GM12873 (cell line): ENCODE measurements at regions not wholly inside any gene's neighbourhood (a gene's known extent, or its start where the extent isn't known, plus 50 kb on each side); places are given as distances from the start of the nearest gene placed in this dataset.

Source experiments
- TF ChIP-seq, protein P1 (sequence below): IDR thresholded peaks from 2 replicates; pipeline ENCODE4 v1.5.1; 2012; ENCODE audit warnings: low read depth, mild to moderate bottlenecking, moderate library complexity, low read length, control low read depth; ENCODE audit not compliant: insufficient read depth; ENCODE audit errors: missing control alignments

DNA sequence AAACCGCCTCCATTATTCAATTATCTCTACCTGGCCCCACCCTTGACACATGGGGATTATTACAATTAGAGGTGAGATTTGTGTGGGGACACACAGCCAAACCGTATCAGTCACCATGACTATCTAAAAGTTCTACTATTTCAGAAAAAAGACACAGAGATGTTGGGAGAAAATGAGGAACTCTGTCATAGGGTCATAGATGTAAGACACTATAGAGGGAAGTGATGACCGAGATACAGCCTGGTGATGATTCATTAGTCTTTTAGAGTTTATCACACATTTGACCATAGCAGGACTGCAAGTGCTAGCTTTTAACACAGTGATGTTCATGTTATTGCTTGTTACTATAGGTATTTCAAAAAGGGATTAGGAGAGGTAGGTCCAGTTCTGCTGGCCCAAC is 357.0 kb upstream of the AADAT start:
- TF ChIP-seq, protein P1, sequence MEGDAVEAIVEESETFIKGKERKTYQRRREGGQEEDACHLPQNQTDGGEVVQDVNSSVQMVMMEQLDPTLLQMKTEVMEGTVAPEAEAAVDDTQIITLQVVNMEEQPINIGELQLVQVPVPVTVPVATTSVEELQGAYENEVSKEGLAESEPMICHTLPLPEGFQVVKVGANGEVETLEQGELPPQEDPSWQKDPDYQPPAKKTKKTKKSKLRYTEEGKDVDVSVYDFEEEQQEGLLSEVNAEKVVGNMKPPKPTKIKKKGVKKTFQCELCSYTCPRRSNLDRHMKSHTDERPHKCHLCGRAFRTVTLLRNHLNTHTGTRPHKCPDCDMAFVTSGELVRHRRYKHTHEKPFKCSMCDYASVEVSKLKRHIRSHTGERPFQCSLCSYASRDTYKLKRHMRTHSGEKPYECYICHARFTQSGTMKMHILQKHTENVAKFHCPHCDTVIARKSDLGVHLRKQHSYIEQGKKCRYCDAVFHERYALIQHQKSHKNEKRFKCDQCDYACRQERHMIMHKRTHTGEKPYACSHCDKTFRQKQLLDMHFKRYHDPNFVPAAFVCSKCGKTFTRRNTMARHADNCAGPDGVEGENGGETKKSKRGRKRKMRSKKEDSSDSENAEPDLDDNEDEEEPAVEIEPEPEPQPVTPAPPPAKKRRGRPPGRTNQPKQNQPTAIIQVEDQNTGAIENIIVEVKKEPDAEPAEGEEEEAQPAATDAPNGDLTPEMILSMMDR: no peak

DNA sequence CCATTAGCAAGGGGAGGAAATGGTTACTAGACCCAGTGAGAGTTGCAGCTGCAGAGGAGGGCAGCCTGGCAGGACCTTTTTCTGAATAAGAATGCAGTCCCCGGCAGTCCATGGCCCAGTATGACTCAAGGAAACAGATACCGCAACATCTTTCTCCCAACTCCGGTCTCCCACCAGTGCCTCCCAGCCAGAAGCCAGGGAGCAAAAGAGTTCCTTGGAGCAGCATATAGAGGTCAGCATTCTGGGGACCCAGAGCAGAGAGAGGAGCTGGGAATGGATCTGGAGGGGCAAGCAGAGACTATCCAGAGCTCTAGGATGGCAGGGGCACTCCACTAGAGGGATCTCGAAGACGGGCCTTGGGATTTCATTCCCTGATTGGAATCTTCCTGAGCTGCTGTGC is 339.2 kb upstream of the AADAT start:
- TF ChIP-seq, protein P1: no peak

DNA sequence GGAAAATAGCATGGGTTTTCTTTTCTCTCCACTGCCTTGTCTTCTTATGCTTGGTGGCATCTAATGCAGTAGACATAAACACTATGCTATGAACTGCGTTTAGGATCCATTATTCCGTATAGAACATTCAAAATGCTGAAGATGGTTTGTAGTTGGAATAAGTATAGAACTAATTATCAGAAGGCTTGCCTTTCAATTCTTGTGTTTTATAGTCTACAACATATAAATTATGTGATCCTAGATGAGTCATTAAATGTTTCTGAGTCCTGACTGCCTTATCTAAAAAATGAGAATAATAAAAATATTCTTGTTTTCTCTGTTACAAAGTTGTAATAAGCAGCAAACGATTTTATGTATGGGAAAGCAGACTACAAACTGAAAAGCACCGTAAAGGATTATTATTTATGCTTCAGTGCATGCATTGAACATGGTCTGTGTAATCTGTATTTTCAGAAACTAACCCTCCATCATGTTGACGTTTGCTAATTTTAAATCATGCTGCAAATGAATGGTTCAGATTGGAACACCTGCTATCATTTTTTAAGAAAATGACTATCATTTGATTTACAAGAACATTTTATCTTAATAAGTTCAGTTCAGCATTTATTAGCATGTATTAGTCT is 335.9 kb upstream of the AADAT start:
- TF ChIP-seq, protein P1: no peak

DNA sequence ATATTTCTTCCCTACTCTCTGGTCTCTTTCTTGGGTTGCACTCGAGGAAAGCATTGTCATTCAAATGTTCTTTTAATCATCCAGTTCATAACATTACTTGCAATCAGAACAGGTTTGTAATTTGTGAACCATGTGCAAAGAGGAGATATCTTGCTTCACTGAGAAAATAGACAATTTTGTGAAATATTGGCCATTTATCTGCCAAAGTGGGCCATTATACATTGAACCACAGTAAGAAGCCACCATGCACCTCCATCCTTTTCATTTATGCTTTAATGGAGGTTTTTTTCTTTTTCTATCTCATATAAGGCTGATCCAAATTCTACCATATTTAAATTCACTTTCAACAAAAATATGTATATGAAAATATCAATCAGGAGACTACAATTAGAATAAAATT is 335.3 kb upstream of the AADAT start:
- TF ChIP-seq, protein P1: no peak

DNA sequence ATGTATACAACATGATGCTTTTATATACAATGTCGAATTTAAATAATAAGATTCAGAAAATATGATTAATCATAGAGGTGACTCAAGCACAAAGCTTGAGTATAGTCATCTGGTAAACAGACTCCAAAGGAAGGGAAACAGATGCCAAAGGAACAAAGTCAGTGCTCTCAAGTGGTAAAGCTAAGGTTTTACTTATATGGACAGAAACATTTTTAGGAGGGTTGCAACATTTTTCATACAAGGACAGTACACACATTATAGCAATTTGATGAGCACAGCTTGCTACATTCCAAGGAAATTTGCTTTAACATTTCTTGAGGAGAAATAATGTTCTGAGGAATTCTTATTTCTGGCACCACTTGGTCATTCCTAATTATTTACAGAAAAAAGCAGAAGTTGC is 333.4 kb upstream of the AADAT start:
- TF ChIP-seq, protein P1: no peak

DNA sequence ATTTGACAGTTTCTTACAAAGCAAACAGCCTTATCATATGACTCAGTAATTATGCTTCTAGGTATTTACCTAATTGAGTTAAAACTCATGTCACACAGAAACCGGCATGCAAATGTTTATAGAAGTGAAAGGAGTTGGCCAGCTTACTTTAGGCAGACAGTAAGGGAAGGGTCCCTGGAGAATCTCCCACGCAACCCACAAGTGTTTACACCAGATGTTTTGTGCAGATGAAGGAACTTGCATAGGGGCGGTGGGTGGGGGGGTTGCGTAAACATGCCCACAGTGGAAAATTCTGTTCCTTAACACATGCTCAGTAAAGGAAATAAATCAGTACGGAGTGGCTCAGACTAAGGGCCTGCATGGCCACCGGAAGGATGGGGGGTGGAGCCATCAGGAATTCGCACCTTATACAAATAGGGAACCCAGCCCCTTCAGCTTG is 330.5 kb upstream of the AADAT start:
- TF ChIP-seq, protein P1: no peak

DNA sequence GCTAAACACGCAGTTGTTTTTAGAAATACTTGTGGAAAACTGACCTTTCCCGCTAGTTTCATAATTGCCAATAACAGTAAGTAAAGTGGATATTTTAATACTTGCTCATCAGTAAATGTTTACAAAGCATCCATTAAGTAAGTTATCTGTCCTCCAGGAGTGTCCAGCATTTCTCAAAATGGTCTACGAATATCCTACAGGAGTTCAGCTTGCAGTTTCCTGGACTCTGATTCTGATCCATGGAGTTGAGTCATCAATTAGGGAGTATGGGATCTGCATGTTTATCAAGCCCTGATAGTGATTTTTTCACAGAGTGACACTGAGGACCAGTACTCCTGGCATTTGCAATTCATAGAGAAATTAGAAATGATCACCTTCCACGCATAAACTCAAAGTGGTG is 325.2 kb upstream of the AADAT start:
- TF ChIP-seq, protein P1: no peak
